K562 (cell line): ENCODE measurements at regions not wholly inside any gene's neighbourhood (a gene's known extent, or its start where the extent isn't known, plus 50 kb on each side); places are given as distances from the start of the nearest gene placed in this dataset.

Experiments
- ATAC-seq: fragments of 200-7000 bp; cut with Tn5 transposase; 3 replicates; pipeline ENCODE4 v1.9.1; 2020; ENCODE audit warnings: moderate library complexity
- BruUV-seq: library from RNA; stranded (reverse); fragments of 400-500 nt; replicated peaks from 2 replicates; lab custom pipeline; 2021; lab: Mats Ljungman, UMichigan
- CTCF ChIA-PET: fragments of 300-600 bp; formaldehyde crosslinking; extraction: SDS; loops from one replicate; lab custom pipeline; 2021; ENCODE audit warnings: low intra/inter-chr PET ratio; lab: Yijun Ruan, JAX
- POLR2A ChIA-PET: fragments of 300-600, 350-650 bp; sonication (Branson Sonifier 250); formaldehyde crosslinking; extraction: SDS; loops from one replicate; lab custom pipeline; 2021; ENCODE audit warnings: antibody characterized with exemption, inconsistent platforms; lab: Yijun Ruan, JAX
- DNase-seq, 4 experiments: peaks; one replicate each; pipeline versions ENCODE4 v3.0.0 to v3.0.0-alpha.2; 2011 to 2018; ENCODE audit warnings: low spot score in 3 of 4, mixed read lengths in 3 of 4; ENCODE audit errors: extremely low read depth in 1 of 4
- FAIRE-seq: peaks from 2 replicates; lab custom pipeline; 2011; peaks lifted over from hg19 to GRCh38; lab: Jason Lieb, UNC
- H2AFZ ChIP-seq: 2 replicates; pipeline ENCODE4 v1.6.0; 2011; ENCODE audit warnings: low read depth, low read length, control low read depth, inconsistent platforms
- H3K27ac ChIP-seq: fragments of 200-600 bp; 3 replicates; pipeline ENCODE4 v1.8.0; 2011; ENCODE audit warnings: low read depth, mild to moderate bottlenecking, control low read depth, inconsistent platforms, low read length, moderate library complexity, mixed read lengths; ENCODE audit errors: extremely low read depth
- H3K27me3 ChIP-seq, 2 experiments: fragments of 300-600 bp in 1 of 2; 2 replicates in 1 of 2; 3 replicates in 1 of 2; pipeline versions ENCODE4 v1.6.0 to v1.8.0; 2011; ENCODE audit warnings: inconsistent platforms in 2 of 2, low read length in 2 of 2, mild to moderate bottlenecking in 1 of 2, mixed read lengths in 1 of 2, moderate library complexity in 1 of 2; ENCODE audit not compliant: control insufficient read depth in 2 of 2, insufficient read depth in 2 of 2
- H3K36me3 ChIP-seq: fragments of 300-600 bp; 3 replicates; pipeline ENCODE4 v1.8.0; 2011; ENCODE audit warnings: mild to moderate bottlenecking, low read length, inconsistent platforms; ENCODE audit not compliant: control insufficient read depth, insufficient read depth
- H3K4me1 ChIP-seq, 2 experiments: fragments of 200-600 bp in 1 of 2; replicated peaks in 1 of 2; 2 replicates in 1 of 2; 3 replicates in 1 of 2; pipeline versions ENCODE4 v1.5.1 to v1.8.0; 2011; ENCODE audit warnings: inconsistent platforms in 2 of 2, low read length in 2 of 2, mild to moderate bottlenecking in 1 of 2, mixed read lengths in 1 of 2, moderate library complexity in 1 of 2; ENCODE audit not compliant: control insufficient read depth in 2 of 2, insufficient read depth in 2 of 2
- H3K4me2 ChIP-seq: 2 replicates; pipeline ENCODE4 v1.6.1; 2011; ENCODE audit warnings: low read length, control low read depth, inconsistent platforms, mixed read lengths; ENCODE audit not compliant: insufficient read depth
- H3K4me3 ChIP-seq: fragments of 200-600 bp; sonication (generic), shearing (Covaris generic); 2 replicates; pipeline ENCODE4 v1.5.1; 2016; ENCODE audit warnings: control low read depth, inconsistent platforms
- H3K79me2 ChIP-seq: fragments of 200-600 bp; 3 replicates; pipeline ENCODE4 v1.8.0; 2011; ENCODE audit warnings: low read length, inconsistent platforms; ENCODE audit not compliant: control insufficient read depth, insufficient read depth
- H3K9ac ChIP-seq, 2 experiments: 2 replicates each; pipeline versions ENCODE4 v1.6.0 to v1.6.1; 2011; ENCODE audit warnings: low read depth in 2 of 2, low read length in 2 of 2, control low read depth in 1 of 2, inconsistent platforms in 1 of 2, mild to moderate bottlenecking in 1 of 2, mixed read lengths in 1 of 2; ENCODE audit not compliant: insufficient read depth in 1 of 2
- H3K9me1 ChIP-seq: one replicate; pipeline ENCODE4 v1.6.0; 2011; ENCODE audit warnings: inconsistent platforms, mild to moderate bottlenecking, low read length, moderate library complexity; ENCODE audit not compliant: control insufficient read depth, insufficient read depth
- H3K9me3 ChIP-seq: replicated peaks from 2 replicates; pipeline ENCODE4 v1.5.1; 2011; ENCODE audit warnings: low read depth, low read length, inconsistent platforms; ENCODE audit not compliant: control insufficient read depth, insufficient read depth
- H4K20me1 ChIP-seq: replicated peaks from 2 replicates; pipeline ENCODE4 v1.6.1; 2011; ENCODE audit warnings: low read length, inconsistent platforms, mixed read lengths; ENCODE audit not compliant: control insufficient read depth, insufficient read depth
- CEBPB ChIP-seq: fragments of 450-650 bp; IDR thresholded peaks from 2 replicates; pipeline ENCODE4 v1.6.1; 2016; ENCODE audit warnings: missing genetic modification characterization, missing compliant biosample characterization
- CREB5 ChIP-seq: fragments of 250-450 bp; sonication (Bioruptor Pico); IDR thresholded peaks from 2 replicates; pipeline ENCODE4 v1.5.0; 2020; ENCODE audit warnings: mild to moderate bottlenecking
- E2F6 ChIP-seq, 2 experiments: IDR thresholded peaks; 2 replicates each; pipeline ENCODE4 v1.6.1; 2011; ENCODE audit warnings: borderline replicate concordance in 1 of 2, control low read depth in 1 of 2, low read depth in 1 of 2, low read length in 1 of 2, mild to moderate bottlenecking in 1 of 2, mixed read lengths in 1 of 2, moderate library complexity in 1 of 2; ENCODE audit not compliant: insufficient read depth in 1 of 2, insufficient read length in 1 of 2, poor library complexity in 1 of 2, severe bottlenecking in 1 of 2; ENCODE audit errors: extremely low read depth in 1 of 2
- HNRNPUL1 ChIP-seq: fragments of 200-400 bp; formaldehyde crosslinking; IDR thresholded peaks from 2 replicates; pipeline ENCODE4 v1.6.1; 2017; ENCODE audit warnings: low read length
- IFI16 ChIP-seq: fragments of 250-450 bp; sonication (Bioruptor Pico); IDR thresholded peaks from 2 replicates; pipeline ENCODE4 v2.1.2; 2022; ENCODE audit warnings: mild to moderate bottlenecking, inconsistent platforms
- RBM34 ChIP-seq: fragments of 200-400 bp; formaldehyde crosslinking; IDR thresholded peaks from 2 replicates; pipeline ENCODE4 v1.6.1; 2018; ENCODE audit warnings: low read length, borderline replicate concordance; ENCODE audit not compliant: insufficient read depth
- SMAD2 ChIP-seq: fragments of 150-350 bp; IDR thresholded peaks from 2 replicates; pipeline ENCODE4 v1.6.1; 2014; ENCODE audit warnings: low read depth, mild to moderate bottlenecking, low read length
- ZNF445 ChIP-seq: fragments of 250-450 bp; sonication (Bioruptor Pico); IDR thresholded peaks from 2 replicates; pipeline ENCODE4 v1.4.0; 2020; ENCODE audit warnings: low read depth, mild to moderate bottlenecking, moderate library complexity
- WGBS: fragments of 100-300 bp; shearing (Covaris generic); methylation state at CpG from one replicate; pipeline ENCODE4 v1.1.6; 2016; ENCODE audit warnings: low coverage, mixed read lengths; ENCODE audit not compliant: insufficient coverage; ENCODE audit errors: missing lambda C conversion rate; 5-methylcytosine and 5-hydroxymethylcytosine counted together
- in situ Hi-C: fragments of 300-500 bp; cut with MboI; formaldehyde crosslinking; loops from 4 replicates; pipeline ENCODE4 v1.15.0; 2018; ENCODE audit warnings: inconsistent platforms, mixed read lengths
- intact Hi-C: fragments of 100-400 bp; cut with micrococcal nuclease; formaldehyde crosslinking; loops from 2 replicates; pipeline ENCODE4 v1.14.2; 2022
- TF ChIP-seq, protein P1 (sequence below), 2 experiments: fragments of 150-350 bp in 1 of 2; IDR thresholded peaks; 2 replicates each; pipeline ENCODE4 v1.6.1; 2012 to 2016; ENCODE audit warnings: low read depth in 2 of 2, low read length in 2 of 2, mild to moderate bottlenecking in 1 of 2, moderate library complexity in 1 of 2
- TF ChIP-seq, protein P2 (sequence below): fragments of 250-450 bp; sonication (Bioruptor Pico); IDR thresholded peaks from 2 replicates; pipeline ENCODE4 v1.5.0; 2021
- TF ChIP-seq, protein P3 (sequence below): IDR thresholded peaks from 2 replicates; pipeline ENCODE4 v1.6.1; 2011; ENCODE audit not compliant: insufficient read length; ENCODE audit errors: extremely low read depth

GRCh38 chr1:172883387-172883791, 167.4 kb downstream of the TNFSF18 start:
- H3K4me1 ChIP-seq, result no peaks in the 10 kb centered on the region; a peak in 1 of 5 replicates
- H3K9me1 ChIP-seq, result no peaks in the 10 kb centered on the region
- no TSS peak for BruUV-seq
- H3K27me3 ChIP-seq, result no peaks in the 10 kb centered on the region
- H2AFZ ChIP-seq, result no peak overlapping the region
- no peaks in the 10 kb centered on the region for H3K36me3 ChIP-seq
- no peaks in the 10 kb centered on the region for H4K20me1 ChIP-seq
- no peak for TF ChIP-seq E2F6 (IDR thresholded peaks at IDR 0.05; ENCODE audit: borderline replicate concordance in 1 of 2, extremely low read depth in 1 of 2, insufficient read depth in 1 of 2, insufficient read length in 1 of 2, low read depth in 1 of 2, low read length in 1 of 2, poor library complexity in 1 of 2, severe bottlenecking in 1 of 2)
- TF ChIP-seq CEBPB, result no peak
- no peak for TF ChIP-seq CREB5 (CRISPR knock-in tag)
- TF ChIP-seq, protein P1, sequence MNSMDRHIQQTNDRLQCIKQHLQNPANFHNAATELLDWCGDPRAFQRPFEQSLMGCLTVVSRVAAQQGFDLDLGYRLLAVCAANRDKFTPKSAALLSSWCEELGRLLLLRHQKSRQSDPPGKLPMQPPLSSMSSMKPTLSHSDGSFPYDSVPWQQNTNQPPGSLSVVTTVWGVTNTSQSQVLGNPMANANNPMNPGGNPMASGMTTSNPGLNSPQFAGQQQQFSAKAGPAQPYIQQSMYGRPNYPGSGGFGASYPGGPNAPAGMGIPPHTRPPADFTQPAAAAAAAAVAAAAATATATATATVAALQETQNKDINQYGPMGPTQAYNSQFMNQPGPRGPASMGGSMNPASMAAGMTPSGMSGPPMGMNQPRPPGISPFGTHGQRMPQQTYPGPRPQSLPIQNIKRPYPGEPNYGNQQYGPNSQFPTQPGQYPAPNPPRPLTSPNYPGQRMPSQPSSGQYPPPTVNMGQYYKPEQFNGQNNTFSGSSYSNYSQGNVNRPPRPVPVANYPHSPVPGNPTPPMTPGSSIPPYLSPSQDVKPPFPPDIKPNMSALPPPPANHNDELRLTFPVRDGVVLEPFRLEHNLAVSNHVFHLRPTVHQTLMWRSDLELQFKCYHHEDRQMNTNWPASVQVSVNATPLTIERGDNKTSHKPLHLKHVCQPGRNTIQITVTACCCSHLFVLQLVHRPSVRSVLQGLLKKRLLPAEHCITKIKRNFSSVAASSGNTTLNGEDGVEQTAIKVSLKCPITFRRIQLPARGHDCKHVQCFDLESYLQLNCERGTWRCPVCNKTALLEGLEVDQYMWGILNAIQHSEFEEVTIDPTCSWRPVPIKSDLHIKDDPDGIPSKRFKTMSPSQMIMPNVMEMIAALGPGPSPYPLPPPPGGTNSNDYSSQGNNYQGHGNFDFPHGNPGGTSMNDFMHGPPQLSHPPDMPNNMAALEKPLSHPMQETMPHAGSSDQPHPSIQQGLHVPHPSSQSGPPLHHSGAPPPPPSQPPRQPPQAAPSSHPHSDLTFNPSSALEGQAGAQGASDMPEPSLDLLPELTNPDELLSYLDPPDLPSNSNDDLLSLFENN (IDR thresholded peaks at IDR 0.05; ENCODE audit: low read depth in 2 of 2, low read length in 2 of 2), result no peak
- no peak for TF ChIP-seq IFI16
- TF ChIP-seq, protein P2, sequence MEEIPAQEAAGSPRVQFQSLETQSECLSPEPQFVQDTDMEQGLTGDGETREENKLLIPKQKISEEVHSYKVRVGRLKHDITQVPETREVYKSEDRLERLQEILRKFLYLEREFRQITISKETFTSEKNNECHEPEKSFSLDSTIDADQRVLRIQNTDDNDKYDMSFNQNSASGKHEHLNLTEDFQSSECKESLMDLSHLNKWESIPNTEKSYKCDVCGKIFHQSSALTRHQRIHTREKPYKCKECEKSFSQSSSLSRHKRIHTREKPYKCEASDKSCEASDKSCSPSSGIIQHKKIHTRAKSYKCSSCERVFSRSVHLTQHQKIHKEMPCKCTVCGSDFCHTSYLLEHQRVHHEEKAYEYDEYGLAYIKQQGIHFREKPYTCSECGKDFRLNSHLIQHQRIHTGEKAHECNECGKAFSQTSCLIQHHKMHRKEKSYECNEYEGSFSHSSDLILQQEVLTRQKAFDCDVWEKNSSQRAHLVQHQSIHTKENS, result no peak
- TF ChIP-seq, protein P3, sequence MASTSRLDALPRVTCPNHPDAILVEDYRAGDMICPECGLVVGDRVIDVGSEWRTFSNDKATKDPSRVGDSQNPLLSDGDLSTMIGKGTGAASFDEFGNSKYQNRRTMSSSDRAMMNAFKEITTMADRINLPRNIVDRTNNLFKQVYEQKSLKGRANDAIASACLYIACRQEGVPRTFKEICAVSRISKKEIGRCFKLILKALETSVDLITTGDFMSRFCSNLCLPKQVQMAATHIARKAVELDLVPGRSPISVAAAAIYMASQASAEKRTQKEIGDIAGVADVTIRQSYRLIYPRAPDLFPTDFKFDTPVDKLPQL, result no peak
- TF ChIP-seq SMAD2, result no peak
- no peak for TF ChIP-seq HNRNPUL1
- TF ChIP-seq RBM34, result no peak
- TF ChIP-seq ZNF445 (CRISPR knock-in tag), result no peak
- 2% methylated on average over 3 of the region's 3 CpGs for WGBS
- H3K4me3 ChIP-seq, result no peak overlapping the region
- ATAC-seq, result no peak
- ChIA-PET CTCF (no interaction called here), POLR2A (interaction anchor here (1.6 to 1.9 kb wide), 2 partner anchors 11 to 15 kb away, joined by 3 to 6 read pairs; no protein-coding TSS in a partner anchor)
- no peak overlapping the region for H3K27ac ChIP-seq
- H3K9ac ChIP-seq, result no peak overlapping the region
- DNase-seq, result no peak
- in situ Hi-C loops (no loop called here), intact Hi-C loops (no loop called here)
- H3K4me2 ChIP-seq, result no peak overlapping the region
- no peaks in the 10 kb centered on the region for H3K9me3 ChIP-seq
- no peaks in the 10 kb centered on the region for H3K79me2 ChIP-seq
- FAIRE-seq, result no peak
